OCI-LY7 (cell line): ENCODE measurements at regions not wholly inside any gene's neighbourhood (a gene's known extent, or its start where the extent isn't known, plus 50 kb on each side); places are given as distances from the start of the nearest gene placed in this dataset.

ENCODE experiments used
- BruUV-seq: library from RNA; stranded (reverse); fragments of 400-500 nt; replicated peaks from 2 replicates; lab custom pipeline; 2021; lab: Mats Ljungman, UMichigan
- CTCF ChIA-PET: fragments of 300-600 bp; sonication (Branson Sonifier 250); formaldehyde crosslinking; loops from one replicate; lab custom pipeline; 2022; ENCODE audit warnings: antibody characterized with exemption; ENCODE audit not compliant: unreplicated experiment; lab: Charles Lee
- POLR2A ChIA-PET: fragments of 300-600 bp; sonication (Branson Sonifier 250); formaldehyde crosslinking; loops from one replicate; lab custom pipeline; 2022; ENCODE audit warnings: antibody characterized with exemption; lab: Charles Lee
- DNase-seq: peaks from one replicate; pipeline ENCODE4 v3.0.0-alpha.2; 2015; ENCODE audit warnings: low spot score
- H2AFZ ChIP-seq: fragments of 200-600 bp; sonication (generic), shearing (Covaris generic); 2 replicates; pipeline ENCODE4 v1.6.1; 2014; ENCODE audit warnings: mild to moderate bottlenecking, antibody characterized with exemption, low read length, moderate library complexity
- H3K27ac ChIP-seq: fragments of 200-600 bp; sonication (generic); 2 replicates; pipeline ENCODE4 v1.5.1; 2014; ENCODE audit warnings: mixed run types, low read depth, mild to moderate bottlenecking, moderate library complexity, low read length, inconsistent platforms; ENCODE audit not compliant: poor library complexity, severe bottlenecking
- H3K36me3 ChIP-seq: fragments of 200-600 bp; sonication (generic); 2 replicates; pipeline ENCODE4 v1.6.1; 2014; ENCODE audit warnings: mild to moderate bottlenecking, antibody characterized with exemption, low read length, moderate library complexity, mixed read lengths; ENCODE audit not compliant: insufficient read depth
- H3K4me1 ChIP-seq: fragments of 200-600 bp; sonication (generic); 2 replicates; pipeline ENCODE4 v1.5.1; 2014; ENCODE audit warnings: mild to moderate bottlenecking, low read length; ENCODE audit not compliant: insufficient read depth, poor library complexity, severe bottlenecking
- H3K4me2 ChIP-seq: fragments of 200-600 bp; sonication (generic); 2 replicates; pipeline ENCODE4 v1.6.1; 2014; ENCODE audit warnings: mild to moderate bottlenecking, low read length
- H3K4me3 ChIP-seq: fragments of 200-600 bp; sonication (generic); 2 replicates; pipeline ENCODE4 v1.5.1; 2014; ENCODE audit warnings: mild to moderate bottlenecking, low read depth, low read length; ENCODE audit not compliant: poor library complexity, severe bottlenecking
- H3K79me2 ChIP-seq: fragments of 200-600 bp; sonication (generic); 2 replicates; pipeline ENCODE4 v1.6.1; 2016; ENCODE audit warnings: low read depth, mild to moderate bottlenecking, low read length, moderate library complexity, mixed read lengths; ENCODE audit not compliant: insufficient read depth
- H3K9me2 ChIP-seq: fragments of 200-600 bp; sonication (generic); 2 replicates; pipeline ENCODE4 v1.6.1; 2016; ENCODE audit warnings: mild to moderate bottlenecking, low read length, mixed read lengths; ENCODE audit not compliant: insufficient read depth
- H3K9me3 ChIP-seq: fragments of 200-600 bp; sonication (generic); 2 replicates; pipeline ENCODE4 v1.6.1; 2014; ENCODE audit warnings: mild to moderate bottlenecking, mixed run types, low read length, mixed read lengths
- H4K20me1 ChIP-seq: fragments of 200-600 bp; sonication (generic); 2 replicates; pipeline ENCODE4 v1.6.1; 2014; ENCODE audit warnings: mild to moderate bottlenecking, antibody characterized with exemption, low read length, moderate library complexity, mixed read lengths; ENCODE audit not compliant: insufficient read depth
- CTCF ChIP-seq: fragments of 200-600 bp; sonication (generic); conservative IDR thresholded peaks from 2 replicates; pipeline ENCODE4 v1.5.1; 2014; ENCODE audit warnings: mild to moderate bottlenecking, antibody characterized with exemption, low read length, moderate library complexity, mixed read lengths
- EZH2phosphoT487 ChIP-seq: fragments of 200-600 bp; sonication (generic); IDR thresholded peaks from 2 replicates; pipeline ENCODE4 v1.6.1; 2018; ENCODE audit warnings: low read depth, borderline replicate concordance, mild to moderate bottlenecking, mixed run types, antibody characterized with exemption, low read length, moderate library complexity, mixed read lengths
- intact Hi-C: fragments of 100-400 bp; cut with micrococcal nuclease; formaldehyde crosslinking; loops from one replicate; pipeline ENCODE4 v1.10.0; 2022; ENCODE audit not compliant: unreplicated experiment

GRCh38 chr1:90802622-90803021, 85.5 kb upstream of the BARHL2 start:
- H3K27ac ChIP-seq, result no peak overlapping the region
- no TSS peak for BruUV-seq
- H2AFZ ChIP-seq, result no peak overlapping the region
- no peaks in the 10 kb centered on the region for H4K20me1 ChIP-seq
- no peaks in the 10 kb centered on the region for H3K36me3 ChIP-seq
- no peaks in the 10 kb centered on the region for H3K9me3 ChIP-seq
- no peak overlapping the region for H3K4me3 ChIP-seq
- H3K9me2 ChIP-seq, result no peaks in the 10 kb centered on the region
- ChIA-PET CTCF (no interaction called here), POLR2A (no interaction called here)
- no peak overlapping the region for H3K4me2 ChIP-seq
- no peaks in the 10 kb centered on the region for H3K79me2 ChIP-seq
- intact Hi-C loops, result no loop called here
- H3K4me1 ChIP-seq, result no peaks in the 10 kb centered on the region
- DNase-seq, result peak; percentile 3
- TF ChIP-seq EZH2phosphoT487 (no peak), CTCF (no peak)

- DNase-seq, result no peak
- Histone ChIP-seq H3K4me1 (no peaks in the 10 kb centered on the region), H3K27ac (no peak overlapping the region), H3K36me3 (no peaks in the 10 kb centered on the region), H3K9me2 (no peaks in the 10 kb centered on the region), H4K20me1 (no peaks in the 10 kb centered on the region), H2AFZ (no peak overlapping the region), H3K79me2 (no peaks in the 10 kb centered on the region), H3K9me3 (no peaks in the 10 kb centered on the region), H3K4me3 (no peak overlapping the region), H3K4me2 (no peak overlapping the region)
- no TSS peak for BruUV-seq
- TF ChIP-seq CTCF (no peak), EZH2phosphoT487 (no peak)
- ChIA-PET POLR2A (no interaction called here), CTCF (no interaction called here)
- intact Hi-C loops, result no loop called here
Observed at GRCh38 chr1:90800012-90800717, 83.1 kb upstream of the BARHL2 start.

GRCh38 chr1:90799326-90799725, 82.2 kb upstream of the BARHL2 start:
- H3K4me3 ChIP-seq, result no peak overlapping the region
- no peak for DNase-seq

More at GRCh38 chr1:90799326-90799725, 82.2 kb upstream of the BARHL2 start:
- no TSS peak for BruUV-seq
- ChIA-PET POLR2A (no interaction called here), CTCF (no interaction called here)
- no peaks in the 10 kb centered on the region for H3K9me2 ChIP-seq
- no peak overlapping the region for H3K27ac ChIP-seq
- H3K4me2 ChIP-seq, result no peak overlapping the region
- H3K9me3 ChIP-seq, result no peaks in the 10 kb centered on the region
- no peaks in the 10 kb centered on the region for H3K4me1 ChIP-seq
- TF ChIP-seq EZH2phosphoT487 (no peak), CTCF (no peak)
- no peaks in the 10 kb centered on the region for H3K36me3 ChIP-seq
- intact Hi-C loops, result no loop called here
- H3K79me2 ChIP-seq, result no peaks in the 10 kb centered on the region
- H2AFZ ChIP-seq, result no peak overlapping the region
- H4K20me1 ChIP-seq, result no peaks in the 10 kb centered on the region
